HL-60 (cell line): ENCODE measurements at regions not wholly inside any gene's neighbourhood (a gene's known extent, or its start where the extent isn't known, plus 50 kb on each side); places are given as distances from the start of the nearest gene placed in this dataset.
"Not testable (repeated sequence)": the region's sequence is repeated elsewhere in the genome, so short reads cannot be mapped to it uniquely, and the experiment has no call there.

ENCODE experiments used
- DNase-seq, 2 experiments: peaks; one replicate each; pipeline ENCODE4 v3.0.0-alpha.2; 2010 to 2020; ENCODE audit warnings: low read depth in 1 of 2, low spot score in 1 of 2
- H3K27ac ChIP-seq: fragments of 250-450 bp; sonication (Bioruptor Pico); replicated peaks from 2 replicates; pipeline ENCODE4 v1.5.1; 2020; ENCODE audit warnings: mild to moderate bottlenecking, moderate library complexity
- H3K27me3 ChIP-seq: fragments of 250-450 bp; sonication (Bioruptor Pico); 2 replicates; pipeline ENCODE4 v1.5.1; 2021; ENCODE audit warnings: mild to moderate bottlenecking, moderate library complexity; ENCODE audit not compliant: insufficient read depth, poor library complexity, severe bottlenecking
- H3K4me3 ChIP-seq: replicated peaks from 2 replicates; pipeline ENCODE4 v1.5.1; 2011; ENCODE audit warnings: mild to moderate bottlenecking, control low read depth, low read length; ENCODE audit not compliant: insufficient read depth
- GABPA ChIP-seq: IDR thresholded peaks from 2 replicates; pipeline ENCODE4 v1.6.1; 2012; ENCODE audit warnings: low read depth
- POLR2AphosphoS5 ChIP-seq: IDR thresholded peaks from 2 replicates; pipeline ENCODE4 v1.6.1; 2012; ENCODE audit warnings: low read depth
- REST ChIP-seq: IDR thresholded peaks from 2 replicates; pipeline ENCODE4 v1.6.1; 2012; ENCODE audit warnings: low read depth; ENCODE audit not compliant: insufficient replicate concordance
- SPI1 ChIP-seq: IDR thresholded peaks from 2 replicates; pipeline ENCODE4 v1.6.1; 2012; ENCODE audit warnings: low read depth, mild to moderate bottlenecking, borderline replicate concordance
- TF ChIP-seq, protein P1 (sequence below): IDR thresholded peaks from one replicate; pipeline ENCODE4 v1.5.1; 2011; ENCODE audit warnings: low read length, control low read depth, inconsistent platforms; ENCODE audit not compliant: insufficient read depth

GRCh38 chr3:163707659-163708058, 1370.6 kb downstream of the SI start:
- no peak for DNase-seq
- no peaks in the 10 kb centered on the region for H3K27me3 ChIP-seq
- H3K27ac ChIP-seq = no peak overlapping the region
- no peak overlapping the region for H3K4me3 ChIP-seq
- TF ChIP-seq REST (no peak), SPI1 (no peak), POLR2AphosphoS5 (no peak), GABPA (no peak)
- TF ChIP-seq, protein P1, sequence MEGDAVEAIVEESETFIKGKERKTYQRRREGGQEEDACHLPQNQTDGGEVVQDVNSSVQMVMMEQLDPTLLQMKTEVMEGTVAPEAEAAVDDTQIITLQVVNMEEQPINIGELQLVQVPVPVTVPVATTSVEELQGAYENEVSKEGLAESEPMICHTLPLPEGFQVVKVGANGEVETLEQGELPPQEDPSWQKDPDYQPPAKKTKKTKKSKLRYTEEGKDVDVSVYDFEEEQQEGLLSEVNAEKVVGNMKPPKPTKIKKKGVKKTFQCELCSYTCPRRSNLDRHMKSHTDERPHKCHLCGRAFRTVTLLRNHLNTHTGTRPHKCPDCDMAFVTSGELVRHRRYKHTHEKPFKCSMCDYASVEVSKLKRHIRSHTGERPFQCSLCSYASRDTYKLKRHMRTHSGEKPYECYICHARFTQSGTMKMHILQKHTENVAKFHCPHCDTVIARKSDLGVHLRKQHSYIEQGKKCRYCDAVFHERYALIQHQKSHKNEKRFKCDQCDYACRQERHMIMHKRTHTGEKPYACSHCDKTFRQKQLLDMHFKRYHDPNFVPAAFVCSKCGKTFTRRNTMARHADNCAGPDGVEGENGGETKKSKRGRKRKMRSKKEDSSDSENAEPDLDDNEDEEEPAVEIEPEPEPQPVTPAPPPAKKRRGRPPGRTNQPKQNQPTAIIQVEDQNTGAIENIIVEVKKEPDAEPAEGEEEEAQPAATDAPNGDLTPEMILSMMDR = no peak

DNA sequence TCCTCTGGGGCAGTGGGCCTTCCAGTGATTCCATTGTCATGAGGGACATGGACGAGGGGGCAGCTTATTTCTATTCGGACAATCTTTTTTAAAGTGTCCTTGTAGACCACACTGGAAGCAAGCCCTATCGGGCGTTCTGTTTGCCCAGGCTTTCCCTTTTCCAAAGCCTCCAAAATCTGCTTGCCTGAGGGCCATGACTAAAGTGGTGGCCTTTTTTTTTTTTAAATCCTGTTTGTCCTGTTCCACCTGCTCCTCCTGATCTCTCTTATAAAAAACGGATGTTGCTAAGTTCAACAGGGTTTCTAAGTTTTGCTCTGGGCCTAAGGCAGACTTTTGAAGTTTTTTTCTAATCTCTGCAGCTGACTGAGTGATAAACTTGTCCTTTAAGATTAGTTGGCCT, 1380.1 kb downstream of the SI start:
- not testable (repeated sequence) for H3K4me3 ChIP-seq, H3K27me3 ChIP-seq, DNase-seq, H3K27ac ChIP-seq

- no peak for DNase-seq
- Histone ChIP-seq H3K4me3 (no peak overlapping the region), H3K27ac (no peak overlapping the region), H3K27me3 (no peaks in the 10 kb centered on the region)
- TF ChIP-seq POLR2AphosphoS5 (no peak), REST (no peak)
Measured at GRCh38 chr3:163692494-163692893, 1385.8 kb downstream of the SI start.

GRCh38 chr3:163684651-163685050, 1393.6 kb downstream of the SI start:
- no peak overlapping the region for H3K27ac ChIP-seq
- H3K27me3 ChIP-seq = no peaks in the 10 kb centered on the region
- no peak overlapping the region for H3K4me3 ChIP-seq
- TF ChIP-seq GABPA (no peak), REST (no peak), SPI1 (no peak), POLR2AphosphoS5 (no peak)
- TF ChIP-seq, protein P1 = no peak
- DNase-seq = no peak
